Ascending aorta (tissue), 2 donors: ENCODE measurements at regions not wholly inside any gene's neighbourhood (a gene's known extent, or its start where the extent isn't known, plus 50 kb on each side); places are given as distances from the start of the nearest gene placed in this dataset.

Experiments used
- DNase-seq, 2 donors: peaks; one replicate each; pipeline ENCODE4 v3.0.0-alpha.2; 2019; ENCODE audit warnings: low spot score in 2 of 2
- H3K27ac ChIP-seq, 2 donors: fragments of 200-600 bp; sonication (generic); one replicate each; pipeline ENCODE4 v1.5.1; 2016 to 2017; ENCODE audit warnings: mild to moderate bottlenecking in 1 of 2
- H3K27me3 ChIP-seq: fragments of 200-600 bp; sonication (generic); one replicate; pipeline ENCODE4 v1.5.1; 2017
- H3K36me3 ChIP-seq, 2 donors: fragments of 200-600 bp; sonication (generic); one replicate each; pipeline ENCODE4 v1.5.1; 2016
- H3K4me1 ChIP-seq, 2 donors: fragments of 200-600 bp; sonication (generic); one replicate each; pipeline ENCODE4 v1.5.1; 2016 to 2017; ENCODE audit warnings: mild to moderate bottlenecking in 1 of 2
- H3K4me3 ChIP-seq, 2 donors: fragments of 200-600 bp; sonication (generic); one replicate each; pipeline ENCODE4 v1.5.1; 2016 to 2017; ENCODE audit warnings: mild to moderate bottlenecking in 1 of 2
- H3K9me3 ChIP-seq, 2 donors: fragments of 200-600 bp; sonication (generic); one replicate each; pipeline ENCODE4 v1.5.1; 2016
- intact Hi-C: fragments of 100-400 bp; cut with DNase I; formaldehyde crosslinking; loops from one replicate; pipeline ENCODE4 v1.15.1; 2023
- TF ChIP-seq, protein P1 (sequence below), 3 experiments: fragments of 200-600 bp in 2 of 3; fragments of 450-650 bp in 1 of 3; sonication (generic) in 2 of 3; IDR thresholded peaks; one replicate each; pipeline ENCODE4 v1.5.1; 2016 to 2019; ENCODE audit warnings: antibody characterized with exemption in 3 of 3, mild to moderate bottlenecking in 1 of 3, moderate library complexity in 1 of 3

DNA sequence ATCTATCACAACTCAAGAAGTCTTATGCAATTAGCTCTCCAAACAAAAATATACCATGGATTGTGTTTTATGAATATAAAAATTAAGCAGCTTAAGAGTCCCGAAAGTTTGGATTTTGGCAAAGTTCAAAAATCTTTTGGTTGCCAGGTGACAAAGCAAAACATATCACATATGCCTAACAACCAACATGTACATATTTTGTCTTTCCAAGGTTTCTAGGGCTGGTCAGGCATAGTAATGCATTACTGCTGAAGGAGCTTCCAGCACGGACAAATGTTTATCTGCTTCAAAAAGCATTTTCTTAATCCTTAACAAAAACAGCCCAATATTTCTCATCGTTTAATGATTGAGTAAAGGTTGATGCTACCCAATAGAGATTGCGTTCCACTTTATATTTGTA lies 1327.1 kb upstream of the ZEB2 start:
- no peak for DNase-seq
- H3K36me3 ChIP-seq = no peaks in the 10 kb centered on the region
- intact Hi-C loops = no loop called here
- H3K27ac ChIP-seq = no peak overlapping the region
- no peaks in the 10 kb centered on the region for H3K27me3 ChIP-seq
- H3K9me3 ChIP-seq = no peaks in the 10 kb centered on the region
- no peak overlapping the region for H3K4me3 ChIP-seq
- H3K4me1 ChIP-seq = no peaks in the 10 kb centered on the region
- TF ChIP-seq, protein P1, sequence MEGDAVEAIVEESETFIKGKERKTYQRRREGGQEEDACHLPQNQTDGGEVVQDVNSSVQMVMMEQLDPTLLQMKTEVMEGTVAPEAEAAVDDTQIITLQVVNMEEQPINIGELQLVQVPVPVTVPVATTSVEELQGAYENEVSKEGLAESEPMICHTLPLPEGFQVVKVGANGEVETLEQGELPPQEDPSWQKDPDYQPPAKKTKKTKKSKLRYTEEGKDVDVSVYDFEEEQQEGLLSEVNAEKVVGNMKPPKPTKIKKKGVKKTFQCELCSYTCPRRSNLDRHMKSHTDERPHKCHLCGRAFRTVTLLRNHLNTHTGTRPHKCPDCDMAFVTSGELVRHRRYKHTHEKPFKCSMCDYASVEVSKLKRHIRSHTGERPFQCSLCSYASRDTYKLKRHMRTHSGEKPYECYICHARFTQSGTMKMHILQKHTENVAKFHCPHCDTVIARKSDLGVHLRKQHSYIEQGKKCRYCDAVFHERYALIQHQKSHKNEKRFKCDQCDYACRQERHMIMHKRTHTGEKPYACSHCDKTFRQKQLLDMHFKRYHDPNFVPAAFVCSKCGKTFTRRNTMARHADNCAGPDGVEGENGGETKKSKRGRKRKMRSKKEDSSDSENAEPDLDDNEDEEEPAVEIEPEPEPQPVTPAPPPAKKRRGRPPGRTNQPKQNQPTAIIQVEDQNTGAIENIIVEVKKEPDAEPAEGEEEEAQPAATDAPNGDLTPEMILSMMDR (IDR thresholded peaks at IDR 0.05) = no peak

DNA sequence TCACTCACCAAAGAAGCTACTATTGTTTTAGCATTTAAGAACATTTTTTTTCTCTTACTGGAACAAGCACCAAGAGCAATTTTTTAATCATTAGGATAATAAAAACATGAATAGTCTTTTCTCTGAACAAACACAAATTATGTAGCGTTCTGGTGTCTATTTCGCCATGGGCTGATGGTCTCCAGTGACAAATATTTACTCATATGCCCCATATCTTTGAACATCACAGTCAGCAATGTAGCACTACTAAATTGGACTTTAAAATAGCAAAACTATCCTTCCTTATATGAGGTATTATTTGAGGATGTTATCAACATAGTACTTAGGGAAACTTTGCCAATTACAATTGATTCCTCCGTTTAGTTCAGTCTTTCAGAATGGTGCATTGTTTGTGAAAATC lies 1326.0 kb upstream of the ZEB2 start:
- no peaks in the 10 kb centered on the region for H3K9me3 ChIP-seq
- TF ChIP-seq, protein P1 (IDR thresholded peaks at IDR 0.05) = no peak
- no peaks in the 10 kb centered on the region for H3K36me3 ChIP-seq
- H3K27ac ChIP-seq = no peak overlapping the region
- no peak for DNase-seq
- H3K4me3 ChIP-seq = no peak overlapping the region
- no peaks in the 10 kb centered on the region for H3K27me3 ChIP-seq
- intact Hi-C loops = no loop called here
- H3K4me1 ChIP-seq = no peaks in the 10 kb centered on the region

DNA sequence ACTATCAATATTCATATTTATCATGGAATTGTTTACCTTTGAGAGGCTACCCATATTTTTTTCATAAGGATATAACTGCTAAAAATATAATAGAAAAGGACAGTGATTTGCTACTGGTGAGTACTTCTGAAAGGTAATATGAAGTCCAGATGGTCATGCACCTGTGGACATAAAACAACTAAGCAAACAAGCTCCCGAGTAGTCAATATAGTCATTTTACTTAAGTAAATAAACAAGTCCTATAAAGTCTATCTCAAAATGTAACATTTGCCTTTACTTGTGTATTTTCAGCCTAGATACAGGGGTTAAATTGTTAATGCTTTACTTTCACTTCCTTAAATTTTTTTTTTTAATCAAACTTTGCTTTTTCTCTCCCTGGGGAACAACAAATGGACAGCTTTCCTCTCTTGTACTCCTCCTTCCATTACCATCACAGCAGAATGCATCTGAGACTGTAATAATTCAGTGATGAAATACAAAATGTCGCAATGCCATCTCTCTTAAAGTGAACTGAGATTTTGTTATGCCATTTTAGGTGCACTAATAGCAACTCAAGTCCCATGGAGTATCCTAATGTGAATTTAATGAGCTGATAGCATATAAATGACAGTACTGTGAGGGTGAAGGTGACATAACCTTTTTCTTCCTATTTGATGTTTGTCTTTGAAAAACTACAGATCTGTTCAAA lies 1325.4 kb upstream of the ZEB2 start:
- Histone ChIP-seq H3K9me3 (no peaks in the 10 kb centered on the region), H3K4me1 (no peaks in the 10 kb centered on the region), H3K4me3 (no peak overlapping the region), H3K36me3 (no peaks in the 10 kb centered on the region), H3K27ac (no peak overlapping the region), H3K27me3 (no peaks in the 10 kb centered on the region)
- TF ChIP-seq, protein P1 (IDR thresholded peaks at IDR 0.05) = no peak
- intact Hi-C loops = no loop called here
- no peak for DNase-seq

DNA sequence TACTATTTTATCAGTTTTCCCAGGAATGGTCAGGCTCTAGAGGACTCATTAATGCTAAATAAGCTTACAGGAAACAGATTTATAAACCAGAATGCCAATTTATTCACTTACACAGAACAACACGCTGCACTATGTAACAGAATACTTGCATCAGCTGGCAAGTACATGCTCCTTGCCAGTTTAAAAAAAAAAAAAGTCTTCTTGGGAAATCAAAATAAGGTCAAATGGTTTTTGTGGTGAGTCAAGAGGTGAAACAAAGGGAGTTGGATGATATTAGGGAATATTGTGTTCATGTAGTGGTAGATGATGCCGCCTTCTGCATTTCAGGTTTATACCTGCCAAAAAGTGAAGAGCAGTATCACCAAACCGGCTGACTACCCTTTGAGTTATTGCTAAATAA lies 1322.1 kb upstream of the ZEB2 start:
- Histone ChIP-seq H3K4me3 (no peak overlapping the region), H3K27me3 (no peaks in the 10 kb centered on the region), H3K9me3 (no peaks in the 10 kb centered on the region), H3K4me1 (no peaks in the 10 kb centered on the region), H3K27ac (no peak overlapping the region), H3K36me3 (no peaks in the 10 kb centered on the region)
- TF ChIP-seq, protein P1 (IDR thresholded peaks at IDR 0.05) = no peak
- DNase-seq = no peak
- intact Hi-C loops = no loop called here

DNA sequence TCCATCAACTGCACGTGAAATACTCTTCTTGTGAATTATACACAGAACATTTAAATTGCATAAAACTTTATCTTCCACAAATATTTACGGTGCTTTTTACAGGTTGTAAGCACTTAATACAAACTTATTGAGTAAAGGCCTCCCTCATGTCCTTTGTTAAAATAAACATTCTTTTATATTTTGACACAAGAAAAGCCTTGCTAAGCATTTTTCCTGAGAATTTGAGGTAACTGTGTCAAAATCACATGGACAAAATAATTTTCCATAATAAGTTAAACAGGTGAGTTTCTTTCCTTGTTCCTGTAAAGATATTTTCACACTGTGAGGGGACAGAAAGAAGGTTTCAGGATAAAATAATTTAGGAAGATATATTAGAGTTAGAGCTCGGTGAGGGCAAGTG lies 1317.1 kb upstream of the ZEB2 start:
- intact Hi-C loops = no loop called here
- Histone ChIP-seq H3K36me3 (no peaks in the 10 kb centered on the region), H3K9me3 (no peaks in the 10 kb centered on the region), H3K4me3 (no peak overlapping the region), H3K27me3 (no peaks in the 10 kb centered on the region), H3K27ac (no peak overlapping the region), H3K4me1 (no peaks in the 10 kb centered on the region)
- DNase-seq = no peak
- TF ChIP-seq, protein P1 (IDR thresholded peaks at IDR 0.05) = no peak

DNA sequence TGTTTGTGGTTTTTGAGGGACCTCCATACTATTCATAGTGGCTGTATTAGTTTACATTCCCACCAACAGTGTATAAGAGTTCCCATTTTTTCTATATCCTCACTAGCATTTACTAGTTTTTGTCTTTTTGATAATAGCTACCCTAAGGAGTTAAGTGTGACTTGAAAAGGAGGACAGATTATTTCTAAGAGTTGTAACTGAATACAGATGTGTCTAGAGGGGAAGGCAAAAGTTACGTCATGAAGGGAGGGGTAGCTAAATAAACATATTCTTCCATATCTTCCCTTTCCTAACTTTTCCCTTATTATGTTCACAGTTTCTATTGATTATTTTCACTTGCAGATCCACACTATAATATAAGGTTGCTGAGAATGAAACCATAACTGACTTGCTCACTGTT lies 1315.7 kb upstream of the ZEB2 start:
- DNase-seq = no peak
- intact Hi-C loops = no loop called here
- no peaks in the 10 kb centered on the region for H3K4me1 ChIP-seq
- H3K27ac ChIP-seq = no peak overlapping the region
- TF ChIP-seq, protein P1 (IDR thresholded peaks at IDR 0.05) = no peak
- no peak overlapping the region for H3K4me3 ChIP-seq
- no peaks in the 10 kb centered on the region for H3K9me3 ChIP-seq
- no peaks in the 10 kb centered on the region for H3K27me3 ChIP-seq
- no peaks in the 10 kb centered on the region for H3K36me3 ChIP-seq
